ENCODE measurements at regions not wholly inside any gene's neighbourhood (a gene's known extent, or its start where the extent isn't known, plus 50 kb on each side); places are given as distances from the start of the nearest gene placed in this dataset.

DNA sequence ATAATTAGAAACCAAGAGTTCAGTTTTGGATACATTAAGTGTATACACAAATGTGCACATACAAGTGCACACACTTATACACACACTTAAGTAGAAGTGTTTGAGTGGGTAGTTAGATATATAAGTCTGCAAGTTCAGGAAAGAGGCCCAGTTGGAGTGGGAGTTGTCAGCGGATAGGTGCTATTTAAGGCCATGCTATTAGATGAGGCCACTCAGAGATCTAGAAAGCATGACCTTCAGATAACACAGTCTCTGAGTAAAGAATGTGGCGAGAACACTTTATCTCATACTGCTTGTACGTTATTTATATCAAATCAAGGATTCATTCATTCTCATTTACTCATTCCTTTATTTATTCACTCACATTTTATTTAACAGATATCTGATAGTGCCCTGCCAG is 206.2 kb downstream of the POSTN start:
- Mint-ChIP-seq H3K27ac (no peak overlapping the region), H3K27me3 (ENCODE audit: low read depth, poor library complexity) (no peaks in the 10 kb centered on the region), H3K36me3 (ENCODE audit: low read depth) (no peaks in the 10 kb centered on the region), H3K9me3 (no peaks in the 10 kb centered on the region), H3K4me1 (peaks cover 10% of the 10 kb centered on the region), H3K4me3 (no peak overlapping the region)
- no peak for DNase-seq
- TF ChIP-seq, protein P1, sequence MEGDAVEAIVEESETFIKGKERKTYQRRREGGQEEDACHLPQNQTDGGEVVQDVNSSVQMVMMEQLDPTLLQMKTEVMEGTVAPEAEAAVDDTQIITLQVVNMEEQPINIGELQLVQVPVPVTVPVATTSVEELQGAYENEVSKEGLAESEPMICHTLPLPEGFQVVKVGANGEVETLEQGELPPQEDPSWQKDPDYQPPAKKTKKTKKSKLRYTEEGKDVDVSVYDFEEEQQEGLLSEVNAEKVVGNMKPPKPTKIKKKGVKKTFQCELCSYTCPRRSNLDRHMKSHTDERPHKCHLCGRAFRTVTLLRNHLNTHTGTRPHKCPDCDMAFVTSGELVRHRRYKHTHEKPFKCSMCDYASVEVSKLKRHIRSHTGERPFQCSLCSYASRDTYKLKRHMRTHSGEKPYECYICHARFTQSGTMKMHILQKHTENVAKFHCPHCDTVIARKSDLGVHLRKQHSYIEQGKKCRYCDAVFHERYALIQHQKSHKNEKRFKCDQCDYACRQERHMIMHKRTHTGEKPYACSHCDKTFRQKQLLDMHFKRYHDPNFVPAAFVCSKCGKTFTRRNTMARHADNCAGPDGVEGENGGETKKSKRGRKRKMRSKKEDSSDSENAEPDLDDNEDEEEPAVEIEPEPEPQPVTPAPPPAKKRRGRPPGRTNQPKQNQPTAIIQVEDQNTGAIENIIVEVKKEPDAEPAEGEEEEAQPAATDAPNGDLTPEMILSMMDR (IDR thresholded peaks at IDR 0.05) = no peak

DNA sequence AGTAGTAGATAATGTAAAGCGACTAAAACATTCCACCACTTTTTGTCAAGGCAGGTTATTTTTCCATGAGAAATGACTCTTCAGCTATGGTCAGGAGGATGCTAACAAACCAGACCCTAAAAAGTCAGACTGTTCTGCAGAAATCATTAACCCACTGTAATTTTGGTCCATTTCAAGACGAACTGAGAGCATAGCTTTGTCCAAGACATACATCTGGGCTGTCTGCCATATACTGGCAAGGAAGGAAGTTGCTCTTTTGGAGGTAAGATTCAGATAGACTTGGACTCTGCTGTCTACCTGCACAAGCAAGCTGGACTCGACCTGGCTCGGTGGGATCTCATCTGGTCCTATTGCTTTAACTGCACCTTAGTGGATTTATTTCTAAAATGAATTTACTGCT is 207.8 kb downstream of the POSTN start:
- TF ChIP-seq, protein P1 (IDR thresholded peaks at IDR 0.05) = no peak
- no peaks in the 10 kb centered on the region for H3K27me3 Mint-ChIP-seq (ENCODE audit: low read depth, poor library complexity)
- DNase-seq = no peak
- H3K4me1 Mint-ChIP-seq = peaks cover 10% of the 10 kb centered on the region
- no peaks in the 10 kb centered on the region for H3K36me3 Mint-ChIP-seq (ENCODE audit: low read depth)
- no peak overlapping the region for H3K27ac Mint-ChIP-seq
- no peaks in the 10 kb centered on the region for H3K9me3 Mint-ChIP-seq
- no peak overlapping the region for H3K4me3 Mint-ChIP-seq

DNA sequence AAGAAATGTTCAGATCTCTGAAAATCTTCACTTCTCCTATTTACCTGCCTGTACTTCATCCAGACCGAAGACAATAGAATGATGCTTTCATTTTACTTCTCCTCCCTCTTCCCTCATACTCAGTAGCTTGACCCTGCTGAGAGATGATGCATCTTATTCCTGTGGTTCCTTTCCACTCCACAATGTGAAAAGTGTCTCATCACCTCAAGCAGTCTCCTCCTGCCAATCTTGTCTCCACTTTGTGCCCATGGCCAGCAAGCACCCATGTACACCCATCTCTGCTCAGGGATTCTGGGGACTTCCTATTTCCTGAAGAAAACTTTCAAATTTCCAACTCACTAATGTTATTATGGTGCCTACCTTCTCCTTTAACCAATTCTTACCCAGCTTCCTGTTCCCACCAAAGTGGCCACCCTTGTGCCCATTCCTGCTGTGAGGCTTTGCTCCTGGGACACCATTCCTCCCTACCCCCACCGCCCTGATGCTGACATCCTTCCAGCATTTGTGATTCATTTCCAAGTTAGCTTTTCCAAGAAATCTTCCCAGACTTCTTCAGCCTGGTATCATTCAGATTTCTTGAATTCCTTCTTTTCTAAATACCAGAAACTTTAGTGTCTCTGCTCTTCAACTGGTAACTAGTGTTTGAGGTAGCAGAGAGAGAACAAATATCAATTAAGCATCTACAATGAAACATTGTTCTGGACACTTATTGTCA is 212.5 kb downstream of the POSTN start:
- DNase-seq = no peak
- Mint-ChIP-seq H3K27ac (no peak overlapping the region), H3K9me3 (no peaks in the 10 kb centered on the region), H3K36me3 (ENCODE audit: low read depth) (no peaks in the 10 kb centered on the region), H3K4me3 (no peak overlapping the region), H3K27me3 (ENCODE audit: low read depth, poor library complexity) (no peaks in the 10 kb centered on the region), H3K4me1 (no peaks in the 10 kb centered on the region)
- TF ChIP-seq, protein P1 (IDR thresholded peaks at IDR 0.05) = no peak

DNA sequence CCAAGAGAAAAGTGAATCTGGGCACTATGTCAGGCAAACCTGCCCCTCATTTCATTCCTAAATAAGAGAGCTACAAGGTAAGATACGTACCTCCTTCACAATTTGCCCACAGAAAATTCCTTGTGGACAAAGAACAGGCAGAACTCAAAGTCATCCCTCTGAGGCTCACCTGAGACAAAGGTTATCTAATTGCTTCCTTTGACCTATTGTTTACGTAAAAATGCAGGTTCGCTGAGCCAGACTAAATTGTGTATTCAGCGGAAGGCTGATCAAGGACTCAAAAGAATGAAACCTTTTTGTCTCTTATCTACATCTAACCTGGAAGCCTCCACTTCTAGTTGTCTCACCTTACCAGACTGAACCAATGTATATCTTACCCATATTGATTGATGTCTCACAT is 213.3 kb downstream of the POSTN start:
- H3K27me3 Mint-ChIP-seq (ENCODE audit: low read depth, poor library complexity) = peaks cover 1% of the 10 kb centered on the region
- no peak for DNase-seq
- TF ChIP-seq, protein P1 (IDR thresholded peaks at IDR 0.05) = no peak
- no peaks in the 10 kb centered on the region for H3K36me3 Mint-ChIP-seq (ENCODE audit: low read depth)
- H3K27ac Mint-ChIP-seq = no peak overlapping the region
- no peak overlapping the region for H3K4me3 Mint-ChIP-seq
- H3K9me3 Mint-ChIP-seq = no peaks in the 10 kb centered on the region
- H3K4me1 Mint-ChIP-seq = no peaks in the 10 kb centered on the region

DNA sequence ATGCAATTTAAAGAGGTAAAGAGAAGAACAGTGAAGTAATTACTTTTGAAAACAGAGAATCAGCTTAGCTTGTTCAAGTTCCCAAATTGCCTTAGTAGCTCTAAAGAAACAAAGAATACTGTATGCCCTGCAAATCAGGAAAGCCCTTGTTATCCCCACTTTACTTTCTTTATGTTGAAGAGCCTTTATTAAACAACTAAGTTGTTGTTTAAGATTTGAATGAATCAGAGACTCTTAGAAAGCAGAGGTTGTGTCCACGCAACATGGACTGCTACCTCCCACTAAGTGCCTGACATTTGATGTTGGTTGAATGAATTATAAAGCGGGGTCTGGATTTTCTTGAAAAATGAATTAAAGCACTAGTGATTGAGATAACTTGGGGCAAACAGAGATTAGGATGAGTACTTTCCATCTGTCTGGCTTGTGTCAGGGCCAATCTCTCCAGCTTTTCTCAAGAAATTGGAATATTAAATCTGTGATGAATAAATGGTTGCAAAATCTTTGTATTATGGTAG is 214.7 kb downstream of the POSTN start:
- no peak for DNase-seq
- Mint-ChIP-seq H3K36me3 (ENCODE audit: low read depth) (no peaks in the 10 kb centered on the region), H3K4me3 (no peak overlapping the region), H3K4me1 (no peaks in the 10 kb centered on the region), H3K27me3 (ENCODE audit: low read depth, poor library complexity) (peaks cover 3% of the 10 kb centered on the region), H3K9me3 (no peaks in the 10 kb centered on the region), H3K27ac (no peak overlapping the region)
- TF ChIP-seq, protein P1 (IDR thresholded peaks at IDR 0.05) = no peak

DNA sequence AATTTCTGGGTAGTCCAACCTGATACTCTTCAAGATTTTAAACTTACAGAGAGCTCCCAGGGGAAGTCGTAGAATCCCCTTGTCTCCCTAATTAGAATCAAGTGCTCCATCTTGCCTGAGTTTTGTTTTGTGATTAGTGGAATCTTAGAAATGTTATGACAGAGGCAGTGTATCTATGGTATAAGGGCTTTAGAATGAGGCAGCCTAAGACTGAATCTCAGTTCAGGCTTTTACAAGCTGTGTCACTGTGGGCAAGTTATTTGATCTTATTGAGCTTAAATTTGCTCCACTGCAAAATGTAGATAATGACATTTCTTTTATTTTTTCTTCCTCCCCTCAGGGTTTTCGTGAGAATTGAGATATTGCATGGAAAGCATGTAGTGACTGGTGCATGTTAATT is 215.5 kb downstream of the POSTN start:
- TF ChIP-seq, protein P1 (IDR thresholded peaks at IDR 0.05) = no peak
- DNase-seq = no peak
- Mint-ChIP-seq H3K4me1 (no peaks in the 10 kb centered on the region), H3K9me3 (no peaks in the 10 kb centered on the region), H3K36me3 (ENCODE audit: low read depth) (no peaks in the 10 kb centered on the region), H3K27me3 (ENCODE audit: low read depth, poor library complexity) (peaks cover 3% of the 10 kb centered on the region), H3K4me3 (no peak overlapping the region), H3K27ac (no peak overlapping the region)
